ENCODE measurements at regions not wholly inside any gene's neighbourhood (a gene's known extent, or its start where the extent isn't known, plus 50 kb on each side); places are given as distances from the start of the nearest gene placed in this dataset.

DNA sequence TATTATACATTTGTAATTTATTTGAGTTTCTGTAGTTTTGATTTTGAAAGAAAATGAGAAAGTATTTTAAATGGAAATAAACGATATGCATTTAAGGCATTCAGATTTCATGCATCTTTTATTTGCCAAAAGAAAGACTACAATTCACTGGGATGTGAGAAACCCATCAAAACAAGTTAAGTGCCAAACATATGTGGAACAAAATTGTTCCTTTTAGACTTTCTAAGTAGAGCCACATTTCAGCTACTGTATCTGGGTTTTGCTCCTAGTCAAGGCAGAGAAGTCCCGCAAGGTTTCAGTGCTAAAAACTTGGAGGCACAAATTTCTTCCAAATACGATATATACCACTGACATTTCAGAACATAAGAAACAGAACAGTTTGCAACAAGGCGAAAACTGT lies 1191.9 kb downstream of the SLITRK5 start:
- ATAC-seq (no peak), DNase-seq (no peak)
- intact Hi-C loops (cut with micrococcal nuclease) = no loop called here

DNA sequence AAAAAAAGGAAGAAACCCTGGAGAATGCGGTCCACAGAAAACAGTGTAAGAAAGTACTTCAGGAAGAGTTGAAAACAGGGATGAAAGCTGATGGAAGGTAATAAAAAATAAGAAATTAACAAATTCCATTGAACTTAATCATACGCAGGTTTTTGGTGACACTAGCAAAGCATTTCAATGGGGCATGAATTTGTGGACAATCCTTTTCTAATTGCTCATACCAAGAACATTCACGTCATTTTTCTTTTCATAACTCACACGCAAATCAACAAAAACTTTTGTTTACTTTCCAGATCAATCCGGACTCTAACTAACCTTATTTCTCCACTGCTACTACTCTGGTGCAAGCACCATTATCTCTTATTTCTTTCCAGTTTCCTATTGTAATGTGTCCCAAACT lies 1195.0 kb downstream of the SLITRK5 start:
- no peak for DNase-seq
- intact Hi-C loops (cut with micrococcal nuclease) = no loop called here
- ATAC-seq = no peak

DNA sequence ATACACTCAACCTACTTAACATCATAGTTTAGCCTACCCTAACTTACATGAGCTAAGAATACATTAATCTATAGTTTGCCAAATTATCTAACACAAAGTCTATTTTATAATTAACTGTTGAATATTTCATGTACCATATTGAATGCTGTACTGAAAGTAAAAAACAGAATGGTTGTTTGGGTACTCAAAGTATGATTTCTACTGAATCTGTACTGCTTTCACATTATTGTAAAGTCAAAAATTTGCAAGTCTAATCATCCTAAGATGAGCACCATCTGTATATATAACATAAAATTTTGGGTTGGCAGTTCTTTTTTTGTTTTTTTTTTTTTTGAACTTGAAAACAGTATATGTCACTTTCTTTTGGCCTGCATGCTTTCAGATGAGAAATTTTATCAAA lies 1212.6 kb downstream of the SLITRK5 start:
- intact Hi-C loops (cut with micrococcal nuclease) = no loop called here
- no peak for ATAC-seq
- DNase-seq = no peak

DNA sequence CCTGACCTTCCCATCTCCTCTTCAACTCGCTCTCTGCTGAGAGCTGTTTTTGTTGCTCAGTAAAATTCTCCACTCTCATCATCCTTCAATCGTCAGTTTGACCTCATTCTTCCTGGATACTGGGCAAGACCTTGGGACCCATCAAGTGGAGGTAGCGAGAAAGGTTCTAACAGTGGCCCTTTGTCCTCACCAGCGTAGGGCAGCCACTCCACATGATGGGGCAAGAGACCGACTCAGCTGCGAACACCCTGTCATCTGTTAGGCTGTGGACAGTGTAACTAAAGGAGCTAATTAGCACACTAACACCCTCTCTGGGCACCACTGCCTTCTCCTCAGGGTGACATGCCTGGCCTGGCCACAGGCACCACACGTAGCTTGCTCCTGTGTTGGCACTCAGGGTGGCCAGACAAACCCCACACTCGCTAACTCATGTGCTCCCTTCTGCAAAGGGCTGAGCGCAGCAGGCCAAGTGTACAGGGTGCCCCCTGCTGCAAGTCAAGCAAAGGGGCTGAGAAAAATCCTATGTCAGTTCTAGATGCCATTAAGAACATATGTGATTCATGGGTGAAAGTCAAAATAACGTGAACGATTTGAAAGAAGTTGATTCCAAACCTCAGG lies 1216.0 kb downstream of the SLITRK5 start:
- no peak for ATAC-seq
- no peak for DNase-seq
- intact Hi-C loops (cut with micrococcal nuclease) = no loop called here

DNA sequence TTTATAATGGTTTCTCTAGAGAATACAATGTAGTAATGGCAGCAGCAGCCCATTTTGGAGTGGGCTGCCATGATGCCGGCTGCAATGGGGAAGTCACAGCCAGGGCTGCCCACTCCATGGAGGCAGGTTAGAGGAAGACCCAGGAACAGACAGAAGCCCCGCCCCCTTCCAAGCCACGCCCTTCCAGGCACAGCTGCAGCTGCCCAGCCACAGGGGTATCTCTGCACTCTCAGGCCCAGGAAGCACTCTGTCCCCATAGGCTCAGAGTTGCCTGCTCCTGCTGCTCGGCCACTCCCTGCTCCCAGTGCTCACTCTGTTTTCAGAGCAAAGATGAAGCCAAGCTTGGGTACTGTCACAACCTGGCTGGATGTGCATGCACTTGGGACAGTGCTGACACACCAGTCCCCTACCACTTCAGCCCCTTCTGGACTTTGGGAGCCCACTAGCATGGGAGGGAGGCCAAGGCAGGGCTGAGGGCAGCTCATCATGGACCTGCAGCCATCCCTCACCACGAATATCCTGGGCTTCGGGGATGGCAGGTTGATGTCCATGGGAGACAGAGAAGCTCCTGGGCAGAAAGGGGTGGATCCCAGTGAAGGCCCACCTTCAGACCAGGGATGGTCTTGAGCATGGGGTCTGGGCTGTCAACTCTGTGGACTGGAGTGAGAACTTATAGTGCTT lies 1224.2 kb downstream of the SLITRK5 start:
- ATAC-seq (no peak), DNase-seq (no peak)
- intact Hi-C loops (cut with micrococcal nuclease) = no loop called here

GRCh38 chr13:88896466-88896865 lies 1225.3 kb downstream of the SLITRK5 start:
- no peak for ATAC-seq
- DNase-seq = peak; percentile 32
- intact Hi-C loops (cut with micrococcal nuclease) = no loop called here

GRCh38 chr13:88908961-88909441 lies 1237.8 kb downstream of the SLITRK5 start:
- no peak for DNase-seq
- intact Hi-C loops (cut with micrococcal nuclease) = no loop called here

GRCh38 chr13:88919970-88920628 lies 1248.9 kb downstream of the SLITRK5 start:
- intact Hi-C loops (cut with micrococcal nuclease) = no loop called here
- ATAC-seq = no peak
- DNase-seq = no peak

More at GRCh38 chr13:88908961-88909441, 1237.8 kb downstream of the SLITRK5 start:
- peak; percentile 84 for ATAC-seq

GRCh38 chr13:88925954-88926353 lies 1254.8 kb downstream of the SLITRK5 start:
- DNase-seq = peak; percentile 63
- ATAC-seq = peak; percentile 83
- intact Hi-C loops (cut with micrococcal nuclease) = no loop called here

- ATAC-seq (no peak), DNase-seq (no peak)
- intact Hi-C loops (cut with micrococcal nuclease) = no loop called here
Measured at GRCh38 chr13:88926890-88927502, 1255.8 kb downstream of the SLITRK5 start.

DNA sequence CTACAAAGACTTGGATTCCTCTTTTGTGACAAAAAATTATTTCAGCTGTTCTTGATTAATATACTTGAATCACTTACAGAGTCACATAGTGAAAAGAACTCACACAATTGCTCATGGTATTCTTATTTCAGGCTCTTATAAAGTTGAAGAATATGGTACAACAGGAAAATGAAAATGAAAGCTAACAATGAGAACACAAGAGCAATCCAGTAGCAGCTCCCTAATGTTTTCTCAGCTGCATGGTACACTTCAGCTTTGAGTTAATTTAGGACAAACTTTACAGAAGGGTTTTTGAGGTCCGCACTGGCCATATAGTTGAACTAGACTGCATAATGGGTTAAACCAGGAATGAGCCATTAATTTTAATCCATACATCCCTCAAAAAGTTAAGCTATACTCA lies 1261.8 kb downstream of the SLITRK5 start:
- intact Hi-C loops (cut with micrococcal nuclease) = no loop called here
- ATAC-seq = no peak
- DNase-seq = no peak

DNA sequence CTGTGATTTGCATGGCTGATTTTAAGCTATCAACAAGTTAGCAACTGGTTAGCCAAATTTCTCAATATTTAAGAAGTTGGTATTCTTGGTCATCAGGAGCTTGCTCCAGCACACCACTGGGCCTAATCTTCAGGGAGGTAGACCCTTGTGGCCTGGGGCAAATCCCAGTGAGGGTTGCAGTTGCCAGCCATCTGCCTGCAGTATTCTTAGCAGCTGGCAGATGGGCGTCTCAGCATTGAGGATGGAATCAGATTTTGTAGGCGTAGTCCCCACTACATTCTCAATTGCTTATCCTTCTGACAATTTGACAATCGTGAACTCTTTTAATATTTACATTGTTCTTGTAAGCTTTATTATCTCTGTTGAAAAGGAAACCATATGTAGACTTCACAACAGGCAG lies 1266.2 kb downstream of the SLITRK5 start:
- ATAC-seq = no peak
- DNase-seq = no peak
- intact Hi-C loops (cut with micrococcal nuclease) = no loop called here

DNA sequence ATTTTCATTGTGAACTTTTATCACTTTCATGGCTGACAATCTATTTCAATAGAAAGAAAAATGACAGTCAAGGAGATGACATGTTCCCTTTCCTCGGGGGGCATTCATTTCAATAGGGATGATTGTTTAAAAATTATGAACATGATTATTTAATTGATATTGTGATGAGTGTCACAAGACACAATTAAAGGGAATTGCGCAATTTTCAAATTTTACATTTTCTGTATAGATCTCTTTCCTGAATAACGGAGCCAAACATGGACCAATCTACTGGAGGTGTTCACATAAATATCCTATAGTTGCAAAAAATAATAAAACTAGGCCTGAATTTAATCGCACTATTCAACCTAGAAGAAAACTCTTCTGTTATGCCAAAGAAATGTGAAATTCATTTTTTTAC lies 1274.6 kb downstream of the SLITRK5 start:
- DNase-seq (no peak), ATAC-seq (no peak)
- intact Hi-C loops (cut with micrococcal nuclease) = no loop called here

DNA sequence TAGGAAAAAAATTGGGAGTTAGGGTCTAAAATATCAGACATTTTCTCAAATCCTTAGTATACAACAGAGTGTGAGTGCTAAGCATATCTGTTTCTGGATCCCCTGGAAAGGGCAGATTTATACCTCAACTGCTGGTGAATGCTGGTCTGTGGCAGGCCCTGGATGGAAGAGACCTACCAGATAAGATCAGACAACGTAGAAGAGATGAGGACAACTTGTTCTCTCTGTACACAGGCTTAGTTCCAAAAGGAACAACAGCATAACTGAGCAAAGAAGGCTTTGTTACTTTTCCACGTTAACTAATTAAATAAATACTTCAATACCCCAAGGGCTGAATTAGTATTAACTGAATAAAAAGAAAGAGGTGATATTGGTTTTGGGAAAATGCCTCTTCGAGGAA lies 1277.3 kb downstream of the SLITRK5 start:
- intact Hi-C loops (cut with micrococcal nuclease) = no loop called here
- ATAC-seq (no peak), DNase-seq (no peak)

DNA sequence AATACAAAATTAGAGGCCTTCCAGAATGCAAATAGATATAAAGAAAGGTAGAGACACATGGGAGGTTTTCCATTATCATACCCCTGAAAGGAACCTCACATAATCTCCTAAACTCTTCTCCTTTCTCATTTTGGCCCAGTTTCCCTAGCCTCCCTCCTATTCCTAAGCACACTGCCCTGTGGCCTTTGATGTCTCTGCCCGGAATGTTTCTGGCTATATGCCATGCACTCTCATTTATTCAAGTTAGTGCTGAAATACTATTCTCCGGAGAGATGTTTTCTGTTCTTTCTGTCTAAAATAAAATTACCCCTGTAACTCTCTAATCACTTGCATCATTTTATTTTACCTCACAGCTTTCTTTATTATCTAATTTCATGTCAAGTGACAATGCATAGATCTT lies 1287.7 kb downstream of the SLITRK5 start:
- DNase-seq (no peak), ATAC-seq (no peak)
- intact Hi-C loops (cut with micrococcal nuclease) = no loop called here

DNA sequence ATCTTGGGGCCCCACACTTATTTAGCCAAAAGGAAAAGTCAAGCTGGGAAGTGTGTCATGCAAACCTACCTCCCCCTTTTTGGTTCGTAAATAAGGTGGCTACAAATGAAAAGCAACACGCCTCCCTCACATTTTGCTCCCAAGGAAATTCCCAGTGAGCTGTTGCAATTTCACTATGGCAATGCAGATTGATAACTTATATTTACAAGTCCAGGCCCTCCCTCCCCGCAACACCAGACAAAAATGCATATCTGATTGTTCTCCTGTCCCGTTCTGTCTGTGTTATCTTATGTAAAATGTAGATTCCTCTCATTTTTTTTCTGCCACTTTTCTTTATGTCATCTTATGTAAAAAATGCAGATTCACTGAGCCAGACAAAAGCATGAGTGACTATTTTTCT lies 1305.3 kb downstream of the SLITRK5 start:
- no peak for ATAC-seq
- intact Hi-C loops (cut with micrococcal nuclease) = no loop called here
- DNase-seq = no peak

DNA sequence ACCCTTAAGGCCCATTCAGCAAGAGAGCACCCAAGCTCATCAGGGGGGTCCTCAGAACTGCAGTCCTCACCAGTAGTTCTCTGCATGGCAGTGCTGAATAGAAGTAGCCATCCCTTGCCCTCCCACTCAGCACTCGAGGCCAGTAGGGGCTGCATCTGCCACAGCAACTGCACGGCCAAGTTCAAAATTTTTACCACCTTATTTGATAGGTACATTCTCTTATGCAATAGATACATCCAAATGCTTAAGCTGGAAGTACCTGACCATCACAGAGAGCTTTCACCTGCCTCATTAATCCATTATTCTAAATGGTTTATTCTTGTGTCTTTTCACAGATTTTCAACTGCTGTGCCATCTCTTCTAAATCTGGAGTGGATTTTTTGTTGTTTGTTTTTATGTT lies 1307.4 kb downstream of the SLITRK5 start:
- intact Hi-C loops (cut with micrococcal nuclease) = no loop called here
- DNase-seq = no peak
- ATAC-seq = no peak

DNA sequence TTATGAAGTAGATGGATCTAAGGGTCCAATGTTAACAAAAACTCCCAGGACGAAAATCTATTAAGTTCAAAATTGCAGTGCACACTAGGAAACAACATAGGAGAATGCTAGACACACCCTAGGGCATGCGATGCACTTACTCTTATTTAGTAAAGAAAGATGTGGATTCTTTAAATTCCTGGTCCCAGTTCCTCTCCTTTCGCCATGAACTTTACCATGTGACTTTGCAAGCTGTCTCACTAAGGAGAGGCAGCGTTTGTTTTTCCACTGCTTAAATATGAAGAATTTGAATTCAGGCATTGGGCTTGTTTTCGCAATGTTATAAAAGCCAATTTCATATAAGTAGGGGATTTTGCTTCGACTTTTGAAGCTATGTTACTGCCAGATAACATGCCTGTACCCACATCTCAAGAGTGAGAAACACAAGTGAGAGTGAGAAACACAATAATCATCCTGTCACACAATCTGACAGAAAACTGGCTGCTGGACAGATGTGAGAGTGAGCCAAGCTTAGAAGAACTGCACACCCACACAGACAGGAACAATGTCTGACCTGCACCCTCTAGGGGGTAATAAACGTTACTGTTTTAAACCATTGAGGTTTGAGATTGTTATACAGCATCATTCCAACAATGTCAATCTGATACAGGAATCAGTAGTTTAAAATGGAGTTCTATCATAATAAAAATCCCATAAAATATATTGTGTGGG lies 1308.4 kb downstream of the SLITRK5 start:
- ATAC-seq (peak; percentile 94), DNase-seq (no peak)
- intact Hi-C loops (cut with micrococcal nuclease) = no loop called here

DNA sequence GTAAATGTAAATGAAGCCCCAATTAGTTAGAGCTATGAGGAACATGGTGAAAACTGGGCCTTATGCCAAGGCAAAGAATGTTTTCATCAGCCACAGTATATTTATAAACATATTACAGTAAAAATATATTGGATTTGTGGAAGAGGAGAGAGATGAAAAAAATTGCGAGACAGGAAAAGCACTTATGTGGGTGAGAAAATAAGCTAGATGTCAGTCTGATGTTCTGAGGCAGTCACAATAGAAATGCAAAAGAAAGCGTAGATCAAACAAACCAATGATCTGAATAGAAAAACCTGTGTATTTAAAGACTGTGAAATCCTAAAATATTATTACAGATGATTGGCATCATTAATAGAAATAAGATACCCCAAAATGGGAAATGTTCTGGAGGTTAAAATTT lies 1332.5 kb downstream of the SLITRK5 start:
- intact Hi-C loops (cut with micrococcal nuclease) = no loop called here
- ATAC-seq (no peak), DNase-seq (no peak)

DNA sequence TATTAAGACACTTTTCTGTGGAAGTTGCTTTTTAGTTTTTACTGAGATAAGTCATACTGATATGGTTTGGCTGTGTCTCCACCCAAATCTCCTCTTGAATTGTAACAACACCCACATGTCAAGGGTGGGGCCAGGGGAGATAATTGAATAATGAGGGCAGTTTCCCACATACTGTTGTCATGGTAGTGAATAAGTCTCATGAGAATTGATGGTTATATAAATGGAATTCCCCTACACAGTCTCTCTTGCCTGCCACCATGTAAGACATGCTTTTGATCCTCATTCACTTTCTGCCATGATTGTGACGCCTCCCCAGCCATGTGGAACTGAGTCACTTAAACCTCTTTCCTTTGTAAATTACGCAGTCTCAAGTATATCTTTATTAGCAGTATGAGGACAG lies 1340.4 kb downstream of the SLITRK5 start:
- intact Hi-C loops (cut with micrococcal nuclease) = no loop called here
- ATAC-seq = no peak

More for the DNA sequence above, 1340.4 kb downstream of the SLITRK5 start:
- DNase-seq = no peak
